Adrenal gland (tissue), 5 donors: ENCODE measurements at regions not wholly inside any gene's neighbourhood (a gene's known extent, or its start where the extent isn't known, plus 50 kb on each side); places are given as distances from the start of the nearest gene placed in this dataset.

Source experiments
- CTCF ChIP-seq, 6 experiments: fragments of 450-650 bp in 4 of 6; fragments of 200-600 bp in 2 of 6; sonication (generic) in 1 of 6; IDR thresholded peaks; 1 replicate in 5 of 6; 2 replicates in 1 of 6; pipeline versions ENCODE4 v1.5.1 to v1.8.0; 2016 to 2021; ENCODE audit warnings: antibody characterized with exemption in 6 of 6, mild to moderate bottlenecking in 2 of 6, moderate library complexity in 1 of 6
- POLR2A ChIP-seq, 2 donors: fragments of 450-650 bp; IDR thresholded peaks; one replicate each; pipeline ENCODE4 v1.6.1; 2017; ENCODE audit warnings: antibody characterized with exemption in 2 of 2, mild to moderate bottlenecking in 2 of 2, moderate library complexity in 1 of 2
- donor health status: DM: no; HTN: no; CAD: no.

GRCh38 chr4:151942971-151943370 is 182.2 kb upstream of the GATB start:
- TF ChIP-seq CTCF (IDR thresholded peaks at IDR 0.05) = no peak
- no peak for TF ChIP-seq POLR2A (IDR thresholded peaks at IDR 0.05)
